ENCODE measurements at regions not wholly inside any gene's neighbourhood (a gene's known extent, or its start where the extent isn't known, plus 50 kb on each side); places are given as distances from the start of the nearest gene placed in this dataset.

- no peak for DNase-seq (ENCODE audit: low read depth)
- no peak for TF ChIP-seq CTCF (conservative IDR thresholded peaks at IDR 0.05; ENCODE audit: low read depth, low read length)
Measured at GRCh38 chr21:27462726-27463125, 495.8 kb upstream of the ADAMTS5 start.

DNA sequence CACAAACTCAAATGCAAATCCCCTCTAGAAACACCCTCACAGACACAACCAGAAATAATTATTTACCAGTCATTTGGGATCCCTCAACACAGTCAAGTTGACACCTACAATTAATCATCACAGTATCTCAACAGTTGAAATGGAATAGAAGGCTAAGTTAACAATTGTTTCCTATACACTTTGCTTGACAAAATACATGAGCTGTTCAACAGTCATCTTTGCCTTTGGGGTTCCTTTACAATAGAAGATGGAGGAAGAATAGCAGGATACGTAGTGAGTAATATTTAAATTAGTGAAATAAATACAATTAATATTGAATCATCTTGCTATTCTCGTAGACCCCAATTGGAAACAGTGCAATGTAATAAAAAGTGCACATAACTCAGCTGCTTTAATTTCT is 487.3 kb upstream of the ADAMTS5 start:
- DNase-seq (ENCODE audit: low read depth): no peak
- no peak overlapping the region for H3K4me3 ChIP-seq (ENCODE audit: low read depth, low read length)
- no peak for TF ChIP-seq CTCF (conservative IDR thresholded peaks at IDR 0.05; ENCODE audit: low read depth, low read length)

More at GRCh38 chr21:27462726-27463125, 495.8 kb upstream of the ADAMTS5 start:
- H3K4me3 ChIP-seq (ENCODE audit: low read depth, low read length): no peak overlapping the region

- DNase-seq (ENCODE audit: low read depth): no peak
- H3K4me3 ChIP-seq (ENCODE audit: low read depth, low read length): no peak overlapping the region
- TF ChIP-seq CTCF (conservative IDR thresholded peaks at IDR 0.05; ENCODE audit: low read depth, low read length): no peak
Measured at GRCh38 chr21:27451116-27451515, 484.2 kb upstream of the ADAMTS5 start.

GRCh38 chr21:27450216-27450615 is 483.3 kb upstream of the ADAMTS5 start:
- TF ChIP-seq CTCF (conservative IDR thresholded peaks at IDR 0.05; ENCODE audit: low read depth, low read length): no peak
- peak; percentile 42 for DNase-seq (ENCODE audit: low read depth)

GRCh38 chr21:27448960-27449359 is 482.1 kb upstream of the ADAMTS5 start:
- DNase-seq (ENCODE audit: low read depth): no peak
- H3K4me3 ChIP-seq (ENCODE audit: low read depth, low read length): no peak overlapping the region
- no peak for TF ChIP-seq CTCF (conservative IDR thresholded peaks at IDR 0.05; ENCODE audit: low read depth, low read length)

More at GRCh38 chr21:27450216-27450615, 483.3 kb upstream of the ADAMTS5 start:
- H3K4me3 ChIP-seq (ENCODE audit: low read depth, low read length): no peak overlapping the region

GRCh38 chr21:27447843-27448242 is 481.0 kb upstream of the ADAMTS5 start:
- DNase-seq (ENCODE audit: low read depth): no peak
- no peak overlapping the region for H3K4me3 ChIP-seq (ENCODE audit: low read depth, low read length)
- no peak for TF ChIP-seq CTCF (conservative IDR thresholded peaks at IDR 0.05; ENCODE audit: low read depth, low read length)

DNA sequence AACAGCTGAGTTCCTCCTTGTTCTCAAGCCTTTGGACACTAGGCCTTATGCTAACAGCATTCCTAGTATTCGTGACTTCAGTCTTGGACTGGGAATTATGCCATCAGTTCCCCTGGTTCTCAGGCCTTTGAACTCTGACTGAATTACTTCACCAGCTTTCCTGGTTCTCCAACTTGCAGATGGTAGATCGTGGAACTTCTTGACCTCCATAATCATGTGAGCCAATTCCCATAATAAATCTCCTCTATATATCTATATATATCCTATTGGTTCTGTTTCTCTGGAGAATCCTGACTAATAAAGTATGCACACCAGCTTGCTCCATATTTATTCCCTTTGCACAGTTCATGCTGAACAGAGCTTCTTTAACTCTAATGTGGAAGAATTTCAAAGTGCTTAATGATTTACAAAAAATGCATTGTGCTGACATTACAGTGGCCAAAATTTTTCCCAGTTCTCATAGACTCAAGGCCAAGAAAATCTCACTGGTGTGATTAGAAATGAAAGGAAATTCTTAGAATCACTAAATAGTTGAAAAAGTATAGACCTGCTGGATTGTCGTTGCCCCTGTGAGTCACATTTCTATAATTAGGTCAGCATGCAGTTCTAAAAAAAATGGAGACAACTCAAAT is 462.9 kb upstream of the ADAMTS5 start:
- H3K4me3 ChIP-seq (ENCODE audit: low read depth, low read length): no peak overlapping the region
- no peak for TF ChIP-seq CTCF (conservative IDR thresholded peaks at IDR 0.05; ENCODE audit: low read depth, low read length)
- peak; percentile 60 for DNase-seq (ENCODE audit: low read depth)

Data from choroid plexus epithelial cell (primary cell).